ENCODE measurements at regions not wholly inside any gene's neighbourhood (a gene's known extent, or its start where the extent isn't known, plus 50 kb on each side); places are given as distances from the start of the nearest gene placed in this dataset.

GRCh38 chr16:62638964-62639870 is 603.0 kb upstream of the CDH8 start:
- H3K27me3 ChIP-seq = no peaks in the 10 kb centered on the region
- FAIRE-seq = no peak
- intact Hi-C loops (cut with DNase I) = no loop called here
- H3K27ac ChIP-seq = no peak overlapping the region
- no peak for ATAC-seq
- no peaks in the 10 kb centered on the region for H3K36me3 ChIP-seq
- 41 to 49% methylated on average over 5 of the region's 5 CpGs for WGBS, 2 donors
- H3K4me3 ChIP-seq = no peak overlapping the region
- TF ChIP-seq CTCF (IDR thresholded peaks at IDR 0.05) = no peak
- no peaks in the 10 kb centered on the region for H3K9me3 ChIP-seq
- H3K4me1 ChIP-seq = no peaks in the 10 kb centered on the region
- no peak for DNase-seq

DNA sequence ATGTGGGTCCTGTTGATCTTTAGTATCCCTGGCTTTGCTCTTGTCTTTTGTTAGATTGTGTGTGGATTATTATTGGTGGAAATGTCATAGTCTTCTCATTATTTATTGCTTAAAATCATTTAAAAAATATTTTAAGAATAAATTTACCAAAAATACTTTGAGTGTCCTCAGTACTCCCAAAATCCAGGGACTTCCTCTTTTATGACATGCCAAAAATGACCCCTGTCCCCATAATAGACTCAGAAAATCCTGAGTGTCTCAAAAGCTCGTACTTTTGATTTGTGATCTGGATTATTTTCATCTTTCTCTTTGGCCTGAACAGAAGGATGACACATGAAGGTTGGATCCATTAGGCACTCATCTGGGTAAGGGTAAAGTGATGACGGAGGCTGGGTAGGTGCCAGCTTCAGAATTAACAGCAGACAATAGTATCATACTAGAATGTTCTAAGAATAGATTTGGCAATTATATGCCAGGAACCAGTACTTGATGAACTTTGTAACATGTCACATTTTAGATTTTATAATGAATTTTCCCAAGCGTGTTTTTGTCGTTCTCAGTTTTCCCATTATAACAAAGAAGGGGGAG is 602.2 kb upstream of the CDH8 start:
- Histone ChIP-seq H3K36me3 (no peaks in the 10 kb centered on the region), H3K9me3 (no peaks in the 10 kb centered on the region), H3K4me1 (no peaks in the 10 kb centered on the region), H3K27me3 (no peaks in the 10 kb centered on the region), H3K27ac (no peak overlapping the region), H3K4me3 (no peak overlapping the region)
- no peak for DNase-seq
- 49 to 56% methylated on average over 4 of the region's 4 CpGs for WGBS, 2 donors
- no peak for FAIRE-seq
- ATAC-seq = no peak
- no peak for TF ChIP-seq CTCF (IDR thresholded peaks at IDR 0.05)
- intact Hi-C loops (cut with DNase I) = no loop called here

- H3K4me1 ChIP-seq = no peaks in the 10 kb centered on the region
- no peak overlapping the region for H3K4me3 ChIP-seq
- WGBS, 2 donors = 4 to 8% methylated on average over 2 of the region's 2 CpGs
- H3K9me3 ChIP-seq = no peaks in the 10 kb centered on the region
- DNase-seq (no peak), FAIRE-seq (no peak), ATAC-seq (no peak)
- H3K27ac ChIP-seq = no peak overlapping the region
- no peak for TF ChIP-seq CTCF (IDR thresholded peaks at IDR 0.05)
- no peaks in the 10 kb centered on the region for H3K27me3 ChIP-seq
- no peaks in the 10 kb centered on the region for H3K36me3 ChIP-seq
- intact Hi-C loops (cut with DNase I) = no loop called here
Measured at GRCh38 chr16:62625326-62625725, 589.1 kb upstream of the CDH8 start.

- DNase-seq (no peak), ATAC-seq (no peak), FAIRE-seq (no peak)
- Histone ChIP-seq H3K9me3 (no peaks in the 10 kb centered on the region), H3K36me3 (no peaks in the 10 kb centered on the region), H3K27me3 (no peaks in the 10 kb centered on the region), H3K27ac (no peak overlapping the region), H3K4me1 (no peaks in the 10 kb centered on the region), H3K4me3 (no peak overlapping the region)
- TF ChIP-seq CTCF (IDR thresholded peaks at IDR 0.05) = no peak
- intact Hi-C loops (cut with DNase I) = no loop called here
Measured at GRCh38 chr16:62620275-62620674, 584.0 kb upstream of the CDH8 start.

DNA sequence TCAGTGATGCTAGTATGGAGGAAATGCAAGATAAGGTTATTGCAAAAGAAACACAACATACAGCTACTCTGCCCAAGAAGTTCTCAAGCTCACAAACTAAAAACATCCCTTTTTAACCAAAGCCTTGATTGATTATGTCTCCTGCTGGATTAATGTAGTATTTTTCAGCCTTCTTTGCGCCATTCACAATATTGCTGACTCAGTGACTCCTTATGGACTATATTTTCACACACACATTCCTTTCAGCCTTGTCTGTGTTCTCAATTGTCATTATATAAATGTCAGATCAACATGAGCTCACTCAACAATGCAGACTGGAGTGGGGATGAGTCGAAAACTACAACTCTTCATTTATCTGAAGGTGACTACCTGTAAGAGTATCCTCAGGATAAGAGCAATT is 579.3 kb upstream of the CDH8 start:
- DNase-seq = no peak
- intact Hi-C loops (cut with DNase I) = no loop called here
- no peak overlapping the region for H3K4me3 ChIP-seq
- FAIRE-seq = no peak
- no peaks in the 10 kb centered on the region for H3K4me1 ChIP-seq
- H3K9me3 ChIP-seq = no peaks in the 10 kb centered on the region
- WGBS, 2 donors = 26 to 33% methylated on average over 2 of the region's 2 CpGs
- no peaks in the 10 kb centered on the region for H3K27me3 ChIP-seq
- TF ChIP-seq CTCF (IDR thresholded peaks at IDR 0.05) = no peak
- no peak overlapping the region for H3K27ac ChIP-seq
- H3K36me3 ChIP-seq = no peaks in the 10 kb centered on the region
- no peak for ATAC-seq

Measured in pancreas (tissue), 10 donors.